MM.1S (cell line): ENCODE measurements at regions not wholly inside any gene's neighbourhood (a gene's known extent, or its start where the extent isn't known, plus 50 kb on each side); places are given as distances from the start of the nearest gene placed in this dataset.

Source experiments
- DNase-seq: peaks from one replicate; pipeline ENCODE4 v3.0.0-alpha.2; 2015
- H2AFZ ChIP-seq: fragments of 300-600 bp; sonication (generic); 2 replicates; pipeline ENCODE4 v1.6.0; 2016; ENCODE audit warnings: antibody characterized with exemption, low read length
- H3F3A ChIP-seq: fragments of 300-600 bp; sonication (generic); 2 replicates; pipeline ENCODE4 v1.6.1; 2016; ENCODE audit warnings: mild to moderate bottlenecking, antibody characterized with exemption, low read length, moderate library complexity, mixed read lengths; ENCODE audit not compliant: insufficient read depth
- H3K27ac ChIP-seq: fragments of 300-600 bp; sonication (generic); 2 replicates; pipeline ENCODE4 v1.5.1; 2016; ENCODE audit warnings: mild to moderate bottlenecking, low read length
- H3K27me3 ChIP-seq: fragments of 300-600 bp; sonication (generic); replicated peaks from 2 replicates; pipeline ENCODE4 v1.6.0; 2016; ENCODE audit warnings: low read length; ENCODE audit not compliant: insufficient read depth
- H3K36me3 ChIP-seq: fragments of 300-600 bp; sonication (generic); replicated peaks from 2 replicates; pipeline ENCODE4 v1.6.1; 2016; ENCODE audit warnings: mild to moderate bottlenecking, low read length, mixed read lengths; ENCODE audit not compliant: insufficient read depth
- H3K4me1 ChIP-seq: fragments of 300-600 bp; sonication (generic); 2 replicates; pipeline ENCODE4 v1.6.1; 2016; ENCODE audit warnings: low read length, mixed read lengths
- H3K4me2 ChIP-seq: fragments of 300-600 bp; sonication (generic); 2 replicates; pipeline ENCODE4 v1.6.0; 2016; ENCODE audit warnings: low read depth, low read length
- H3K4me3 ChIP-seq: fragments of 300-600 bp; sonication (generic); 2 replicates; pipeline ENCODE4 v1.5.1; 2016; ENCODE audit warnings: low read length, mixed read lengths
- H3K79me2 ChIP-seq: fragments of 300-600 bp; sonication (generic); 2 replicates; pipeline ENCODE4 v1.6.1; 2016; ENCODE audit warnings: mixed run types, low read length, mixed read lengths
- H3K9ac ChIP-seq: fragments of 300-600 bp; sonication (generic); 2 replicates; pipeline ENCODE4 v1.6.1; 2016; ENCODE audit warnings: low read length, mixed read lengths
- H3K9me2 ChIP-seq: fragments of 300-600 bp; sonication (generic); replicated peaks from 2 replicates; pipeline ENCODE4 v1.6.1; 2016; ENCODE audit warnings: mild to moderate bottlenecking, low read length, mixed read lengths; ENCODE audit not compliant: insufficient read depth
- H3K9me3 ChIP-seq: fragments of 300-600 bp; sonication (generic); replicated peaks from 2 replicates; pipeline ENCODE4 v1.6.1; 2016; ENCODE audit warnings: mild to moderate bottlenecking, low read length, mixed read lengths; ENCODE audit not compliant: insufficient read depth
- H4K20me1 ChIP-seq: fragments of 300-600 bp; sonication (generic); 2 replicates; pipeline ENCODE4 v1.6.1; 2016; ENCODE audit warnings: mild to moderate bottlenecking, low read length, moderate library complexity, mixed read lengths; ENCODE audit not compliant: insufficient read depth
- CTCF ChIP-seq: fragments of 300-600 bp; sonication (generic); IDR thresholded peaks from 2 replicates; pipeline ENCODE4 v1.5.1; 2016; ENCODE audit warnings: antibody characterized with exemption, low read length, mixed read lengths
- EZH2 ChIP-seq: fragments of 300-600 bp; sonication (generic); optimal IDR thresholded peaks from 2 replicates; pipeline ENCODE3; 2017; ENCODE audit warnings: low read depth, mild to moderate bottlenecking, antibody characterized with exemption, low read length, mixed read lengths
- EZH2phosphoT487 ChIP-seq: fragments of 300-600 bp; sonication (generic); IDR thresholded peaks from 2 replicates; pipeline ENCODE4 v1.6.1; 2018; ENCODE audit warnings: antibody characterized with exemption, low read length

GRCh38 chr2:220502539-220502938, 875.1 kb downstream of the SLC4A3 start:
- H3K4me3 ChIP-seq = no peak overlapping the region
- H3K9me3 ChIP-seq = no peaks in the 10 kb centered on the region
- TF ChIP-seq EZH2 (no peak), EZH2phosphoT487 (no peak), CTCF (no peak)

GRCh38 chr2:220503431-220503830, 876.0 kb downstream of the SLC4A3 start:
- no peaks in the 10 kb centered on the region for H3K79me2 ChIP-seq
- TF ChIP-seq EZH2 = no peak
- TF ChIP-seq CTCF = no peak
- no peak for TF ChIP-seq EZH2phosphoT487
- H3K9ac ChIP-seq = no peak overlapping the region
- no peaks in the 10 kb centered on the region for H3K9me3 ChIP-seq
- no peaks in the 10 kb centered on the region for H3K27me3 ChIP-seq
- no peak overlapping the region for H3K4me2 ChIP-seq
- H3K27ac ChIP-seq = no peak overlapping the region
- no peaks in the 10 kb centered on the region for H4K20me1 ChIP-seq
- no peaks in the 10 kb centered on the region for H3K36me3 ChIP-seq
- H3K4me1 ChIP-seq = no peaks in the 10 kb centered on the region
- H2AFZ ChIP-seq = no peak overlapping the region
- no peak overlapping the region for H3K4me3 ChIP-seq
- DNase-seq = no peak
- H3K9me2 ChIP-seq = no peaks in the 10 kb centered on the region
- H3F3A ChIP-seq = no peaks in the 10 kb centered on the region

More at GRCh38 chr2:220502539-220502938, 875.1 kb downstream of the SLC4A3 start:
- Histone ChIP-seq H3K4me1 (no peaks in the 10 kb centered on the region), H3K4me2 (no peak overlapping the region), H4K20me1 (no peaks in the 10 kb centered on the region), H3F3A (no peaks in the 10 kb centered on the region), H3K27me3 (no peaks in the 10 kb centered on the region), H3K9ac (no peak overlapping the region), H3K36me3 (no peaks in the 10 kb centered on the region), H3K79me2 (no peaks in the 10 kb centered on the region), H3K27ac (no peak overlapping the region), H2AFZ (no peak overlapping the region), H3K9me2 (no peaks in the 10 kb centered on the region)
- DNase-seq = no peak

GRCh38 chr2:220504938-220505503, 877.6 kb downstream of the SLC4A3 start:
- H3K79me2 ChIP-seq = no peaks in the 10 kb centered on the region

More at GRCh38 chr2:220504938-220505503, 877.6 kb downstream of the SLC4A3 start:
- no peaks in the 10 kb centered on the region for H3K36me3 ChIP-seq
- no peaks in the 10 kb centered on the region for H3F3A ChIP-seq
- H3K4me1 ChIP-seq = no peaks in the 10 kb centered on the region
- no peaks in the 10 kb centered on the region for H3K9me2 ChIP-seq
- TF ChIP-seq CTCF (no peak), EZH2phosphoT487 (no peak), EZH2 (no peak)
- no peaks in the 10 kb centered on the region for H3K27me3 ChIP-seq
- H3K4me3 ChIP-seq = no peak overlapping the region
- no peaks in the 10 kb centered on the region for H4K20me1 ChIP-seq
- H3K9ac ChIP-seq = no peak overlapping the region
- no peak for DNase-seq
- no peaks in the 10 kb centered on the region for H3K9me3 ChIP-seq
- H2AFZ ChIP-seq = no peak overlapping the region
- H3K27ac ChIP-seq = no peak overlapping the region
- no peak overlapping the region for H3K4me2 ChIP-seq
